Gastrocnemius medialis (tissue), 4 donors: ENCODE measurements at regions not wholly inside any gene's neighbourhood (a gene's known extent, or its start where the extent isn't known, plus 50 kb on each side); places are given as distances from the start of the nearest gene placed in this dataset.

Experiments used
- CTCF ChIP-seq, 5 experiments: fragments of 450-650 bp in 3 of 5; fragments of 200-600 bp in 2 of 5; sonication (generic) in 2 of 5; IDR thresholded peaks in 4 of 5; conservative IDR thresholded peaks in 1 of 5; 1 replicate in 4 of 5; 2 replicates in 1 of 5; pipeline ENCODE4 v1.5.1; 2016 to 2019; ENCODE audit warnings: antibody characterized with exemption in 5 of 5, mild to moderate bottlenecking in 3 of 5, moderate library complexity in 3 of 5
- POLR2A ChIP-seq, 2 donors: fragments of 450-650 bp; IDR thresholded peaks; one replicate each; pipeline ENCODE4 v1.6.1; 2017; ENCODE audit warnings: antibody characterized with exemption in 2 of 2, mild to moderate bottlenecking in 2 of 2, moderate library complexity in 2 of 2

GRCh38 chr20:62566771-62567170 is 75.5 kb upstream of the SLCO4A1 start:
- peak in 1 of 2 donors; percentile 17 for TF ChIP-seq POLR2A (IDR thresholded peaks at IDR 0.05)
- no peak for TF ChIP-seq CTCF (IDR thresholded peaks at IDR 0.05 in 4 of 5, conservative IDR thresholded peaks at IDR 0.05 in 1 of 5)
